Astrocyte of the cerebellum (primary cell): ENCODE measurements at regions not wholly inside any gene's neighbourhood (a gene's known extent, or its start where the extent isn't known, plus 50 kb on each side); places are given as distances from the start of the nearest gene placed in this dataset.

Source experiments
- DNase-seq: peaks from one replicate; pipeline ENCODE4 v3.0.0-alpha.2; 2011; ENCODE audit warnings: low read depth
- H3K4me3 ChIP-seq: 2 replicates; pipeline ENCODE4 v1.5.1; 2011; ENCODE audit warnings: mild to moderate bottlenecking, low read depth, low read length, moderate library complexity
- in situ Hi-C: cut with HindIII; loops from 2 replicates; pipeline ENCODE4 v1.10.0; 2017; ENCODE audit warnings: low sequenced_read_pairs
- TF ChIP-seq, protein P1 (sequence below): IDR thresholded peaks from 2 replicates; pipeline ENCODE4 v1.5.1; 2012; ENCODE audit warnings: low read length, low read depth, moderate library complexity, mild to moderate bottlenecking; ENCODE audit errors: missing control alignments

- TF ChIP-seq, protein P1, sequence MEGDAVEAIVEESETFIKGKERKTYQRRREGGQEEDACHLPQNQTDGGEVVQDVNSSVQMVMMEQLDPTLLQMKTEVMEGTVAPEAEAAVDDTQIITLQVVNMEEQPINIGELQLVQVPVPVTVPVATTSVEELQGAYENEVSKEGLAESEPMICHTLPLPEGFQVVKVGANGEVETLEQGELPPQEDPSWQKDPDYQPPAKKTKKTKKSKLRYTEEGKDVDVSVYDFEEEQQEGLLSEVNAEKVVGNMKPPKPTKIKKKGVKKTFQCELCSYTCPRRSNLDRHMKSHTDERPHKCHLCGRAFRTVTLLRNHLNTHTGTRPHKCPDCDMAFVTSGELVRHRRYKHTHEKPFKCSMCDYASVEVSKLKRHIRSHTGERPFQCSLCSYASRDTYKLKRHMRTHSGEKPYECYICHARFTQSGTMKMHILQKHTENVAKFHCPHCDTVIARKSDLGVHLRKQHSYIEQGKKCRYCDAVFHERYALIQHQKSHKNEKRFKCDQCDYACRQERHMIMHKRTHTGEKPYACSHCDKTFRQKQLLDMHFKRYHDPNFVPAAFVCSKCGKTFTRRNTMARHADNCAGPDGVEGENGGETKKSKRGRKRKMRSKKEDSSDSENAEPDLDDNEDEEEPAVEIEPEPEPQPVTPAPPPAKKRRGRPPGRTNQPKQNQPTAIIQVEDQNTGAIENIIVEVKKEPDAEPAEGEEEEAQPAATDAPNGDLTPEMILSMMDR = no peak
- in situ Hi-C loops = no loop called here
- H3K4me3 ChIP-seq = no peak overlapping the region
- DNase-seq = no peak
These were observed 954.9 kb downstream of the ADGRL2 start for GRCh38 chr1:82755671-82756070.

GRCh38 chr1:82755191-82755590 lies 954.5 kb downstream of the ADGRL2 start:
- in situ Hi-C loops = no loop called here
- no peak for DNase-seq
- no peak overlapping the region for H3K4me3 ChIP-seq
- TF ChIP-seq, protein P1 = no peak

GRCh38 chr1:82752046-82752445 lies 951.3 kb downstream of the ADGRL2 start:
- in situ Hi-C loops = no loop called here
- no peak for DNase-seq
- TF ChIP-seq, protein P1 = no peak
- no peak overlapping the region for H3K4me3 ChIP-seq

GRCh38 chr1:82733645-82734044 lies 932.9 kb downstream of the ADGRL2 start:
- TF ChIP-seq, protein P1 = no peak
- in situ Hi-C loops = no loop called here
- H3K4me3 ChIP-seq = no peak overlapping the region
- DNase-seq = no peak

DNA sequence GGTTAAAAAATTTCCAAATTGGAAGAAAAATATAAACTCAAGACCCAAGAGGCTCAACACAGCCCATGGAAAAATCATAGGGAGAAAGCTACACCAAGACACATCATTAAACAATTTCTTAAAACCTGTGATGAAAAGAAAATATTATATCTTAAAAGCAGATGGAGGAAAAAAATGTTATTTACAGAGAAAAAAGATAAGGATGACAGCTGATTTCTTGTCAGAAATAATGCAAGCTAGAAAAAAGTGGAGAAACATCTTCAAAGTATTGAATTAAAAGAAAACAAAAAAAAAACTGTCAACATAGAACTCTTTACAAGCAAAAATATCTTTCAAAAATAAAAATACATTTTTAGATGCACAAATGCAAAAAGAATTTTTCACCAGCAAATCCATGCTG lies 930.5 kb downstream of the ADGRL2 start:
- H3K4me3 ChIP-seq = no peak overlapping the region
- in situ Hi-C loops = no loop called here
- DNase-seq = no peak
- TF ChIP-seq, protein P1 = no peak

DNA sequence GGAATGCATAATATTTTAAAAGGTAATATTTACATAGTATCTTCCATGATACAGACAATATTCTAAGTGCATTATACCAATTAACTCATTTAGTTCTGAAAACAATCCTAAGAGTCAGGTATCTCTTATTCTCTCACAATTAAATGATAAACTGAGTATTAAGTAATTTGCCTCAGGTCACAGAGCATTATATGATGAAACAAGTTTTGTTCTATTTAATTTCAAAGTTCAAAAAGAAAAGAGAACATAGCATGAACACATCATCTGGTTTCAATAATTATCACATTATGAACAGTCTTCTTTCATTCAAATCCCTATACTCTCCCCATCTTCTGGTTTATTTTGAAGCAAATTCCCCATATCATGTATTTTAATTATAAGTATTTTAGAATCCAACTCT lies 927.5 kb downstream of the ADGRL2 start:
- DNase-seq = no peak
- in situ Hi-C loops = no loop called here
- H3K4me3 ChIP-seq = no peak overlapping the region
- TF ChIP-seq, protein P1 = no peak

DNA sequence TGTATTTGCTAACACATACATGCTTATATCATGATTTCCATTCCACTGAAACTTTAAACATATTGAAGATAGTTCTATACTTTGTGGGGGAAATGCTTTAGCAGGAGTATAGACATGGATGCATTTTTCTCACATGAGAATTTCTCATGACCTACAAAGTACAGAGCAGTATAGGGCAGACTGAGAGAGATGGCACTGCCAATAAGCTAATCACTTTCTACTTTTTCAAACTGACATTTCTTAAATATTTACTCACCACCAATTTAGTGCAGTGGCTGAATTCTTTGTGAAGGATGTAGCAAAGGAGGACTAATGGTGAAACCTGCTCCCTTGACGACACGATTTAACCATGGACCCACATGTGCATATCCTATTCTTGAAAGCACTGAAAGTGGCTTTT lies 923.5 kb downstream of the ADGRL2 start:
- in situ Hi-C loops = no loop called here
- no peak overlapping the region for H3K4me3 ChIP-seq
- TF ChIP-seq, protein P1 = no peak
- DNase-seq = no peak
